Left ventricle myocardium inferior (tissue), 1 donor: ENCODE measurements at regions not wholly inside any gene's neighbourhood (a gene's known extent, or its start where the extent isn't known, plus 50 kb on each side); places are given as distances from the start of the nearest gene placed in this dataset.

ENCODE experiments used
- DNase-seq: peaks from one replicate; pipeline ENCODE4 v3.0.0-alpha.2; 2020
- H3K27ac ChIP-seq: fragments of 200-600 bp; replicated peaks from 2 replicates; pipeline ENCODE4 v1.8.0; 2021
- H3K27me3 ChIP-seq: fragments of 200-600 bp; 2 replicates; pipeline ENCODE4 v1.8.0; 2021; ENCODE audit warnings: low read depth
- H3K36me3 ChIP-seq: fragments of 200-600 bp; 2 replicates; pipeline ENCODE4 v1.8.0; 2021
- H3K4me1 ChIP-seq: fragments of 200-600 bp; 2 replicates; pipeline ENCODE4 v1.8.0; 2021
- H3K4me3 ChIP-seq: fragments of 200-600 bp; 2 replicates; pipeline ENCODE4 v1.8.0; 2021; ENCODE audit warnings: mild to moderate bottlenecking, moderate library complexity
- H3K9me3 ChIP-seq: fragments of 200-600 bp; replicated peaks from 2 replicates; pipeline ENCODE4 v1.8.0; 2021
- intact Hi-C: fragments of 100-400 bp; cut with micrococcal nuclease; formaldehyde crosslinking; loops from one replicate; pipeline ENCODE4 v1.11.0; 2022
- TF ChIP-seq, protein P1 (sequence below): fragments of 200-600 bp; IDR thresholded peaks from 2 replicates; pipeline ENCODE4 v1.8.0; 2021; ENCODE audit warnings: antibody characterized with exemption, mild to moderate bottlenecking, borderline replicate concordance
- donor health status: DM: no; HTN: yes; CAD: no; lungs with severe emphysema.

DNA sequence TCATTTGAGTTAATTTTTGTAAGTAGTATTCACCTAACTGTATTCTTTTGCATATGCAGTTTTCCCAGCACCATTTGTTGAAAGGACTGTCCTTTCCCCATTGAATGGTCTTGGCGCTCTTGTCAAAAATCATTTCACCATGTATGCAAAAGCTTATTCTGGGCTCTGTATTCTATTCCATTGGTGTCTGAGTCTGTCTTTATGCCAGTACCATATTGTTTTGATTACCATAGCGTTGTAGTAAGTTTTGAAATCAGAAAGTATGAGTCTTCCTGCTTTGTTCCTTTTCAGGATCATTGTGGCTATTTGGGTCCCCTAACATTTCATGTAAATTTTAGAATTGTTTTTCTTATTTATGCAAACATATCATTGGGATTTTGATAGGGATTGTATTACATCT is 508.7 kb upstream of the RGS6 start:
- H3K4me1 ChIP-seq = no peaks in the 10 kb centered on the region
- no peaks in the 10 kb centered on the region for H3K36me3 ChIP-seq
- peaks cover 37% of the 10 kb centered on the region for H3K9me3 ChIP-seq
- no peak overlapping the region for H3K4me3 ChIP-seq
- DNase-seq = no peak
- no peaks in the 10 kb centered on the region for H3K27me3 ChIP-seq
- TF ChIP-seq, protein P1, sequence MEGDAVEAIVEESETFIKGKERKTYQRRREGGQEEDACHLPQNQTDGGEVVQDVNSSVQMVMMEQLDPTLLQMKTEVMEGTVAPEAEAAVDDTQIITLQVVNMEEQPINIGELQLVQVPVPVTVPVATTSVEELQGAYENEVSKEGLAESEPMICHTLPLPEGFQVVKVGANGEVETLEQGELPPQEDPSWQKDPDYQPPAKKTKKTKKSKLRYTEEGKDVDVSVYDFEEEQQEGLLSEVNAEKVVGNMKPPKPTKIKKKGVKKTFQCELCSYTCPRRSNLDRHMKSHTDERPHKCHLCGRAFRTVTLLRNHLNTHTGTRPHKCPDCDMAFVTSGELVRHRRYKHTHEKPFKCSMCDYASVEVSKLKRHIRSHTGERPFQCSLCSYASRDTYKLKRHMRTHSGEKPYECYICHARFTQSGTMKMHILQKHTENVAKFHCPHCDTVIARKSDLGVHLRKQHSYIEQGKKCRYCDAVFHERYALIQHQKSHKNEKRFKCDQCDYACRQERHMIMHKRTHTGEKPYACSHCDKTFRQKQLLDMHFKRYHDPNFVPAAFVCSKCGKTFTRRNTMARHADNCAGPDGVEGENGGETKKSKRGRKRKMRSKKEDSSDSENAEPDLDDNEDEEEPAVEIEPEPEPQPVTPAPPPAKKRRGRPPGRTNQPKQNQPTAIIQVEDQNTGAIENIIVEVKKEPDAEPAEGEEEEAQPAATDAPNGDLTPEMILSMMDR = no peak
- no peak overlapping the region for H3K27ac ChIP-seq
- intact Hi-C loops = no loop called here

DNA sequence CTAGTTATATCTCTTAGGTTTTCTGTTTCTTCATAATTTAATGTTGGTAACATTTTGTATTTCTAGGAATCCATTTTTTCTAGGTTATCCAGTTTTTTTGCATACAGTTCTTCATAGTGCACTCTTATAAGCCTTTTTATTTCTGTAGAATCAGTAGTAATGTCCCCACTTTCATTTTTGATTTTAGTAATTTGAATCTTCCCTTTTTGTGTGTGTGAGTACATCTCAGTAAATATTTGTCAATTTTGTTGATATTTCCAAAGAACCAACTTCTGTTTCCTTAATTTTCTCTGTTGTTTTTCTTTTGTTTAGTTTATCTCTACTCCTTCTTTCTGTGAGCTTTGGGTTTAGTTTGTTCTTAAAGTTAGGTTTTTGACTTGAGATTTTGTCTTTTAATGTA is 507.3 kb upstream of the RGS6 start:
- intact Hi-C loops = no loop called here
- no peak overlapping the region for H3K27ac ChIP-seq
- DNase-seq = no peak
- H3K36me3 ChIP-seq = no peaks in the 10 kb centered on the region
- peaks cover 37% of the 10 kb centered on the region for H3K9me3 ChIP-seq
- TF ChIP-seq, protein P1 = no peak
- H3K4me3 ChIP-seq = no peak overlapping the region
- no peaks in the 10 kb centered on the region for H3K27me3 ChIP-seq
- no peaks in the 10 kb centered on the region for H3K4me1 ChIP-seq

DNA sequence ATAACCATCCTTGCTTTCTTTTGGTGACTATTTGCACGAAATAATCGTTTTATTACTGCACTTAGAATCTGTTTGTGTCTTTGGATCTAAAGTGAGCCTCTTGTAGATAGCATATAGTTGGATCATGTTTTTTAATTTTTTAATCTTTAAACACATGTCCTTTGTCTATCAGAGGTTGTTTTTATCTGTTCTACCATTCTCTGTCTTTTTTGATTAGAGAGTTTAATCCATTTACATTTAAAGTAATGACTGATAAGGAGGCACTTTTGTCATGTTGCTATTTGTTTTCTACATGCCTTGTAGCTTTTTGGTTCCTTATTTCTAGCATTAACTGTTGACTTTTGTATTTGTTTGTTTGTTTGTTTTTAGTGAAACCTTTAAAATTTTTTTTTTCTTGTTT is 506.2 kb upstream of the RGS6 start:
- Histone ChIP-seq H3K9me3 (peaks cover 37% of the 10 kb centered on the region), H3K4me1 (no peaks in the 10 kb centered on the region), H3K27ac (no peak overlapping the region), H3K27me3 (no peaks in the 10 kb centered on the region), H3K4me3 (no peak overlapping the region), H3K36me3 (no peaks in the 10 kb centered on the region)
- DNase-seq = no peak
- TF ChIP-seq, protein P1 = no peak
- intact Hi-C loops = no loop called here

DNA sequence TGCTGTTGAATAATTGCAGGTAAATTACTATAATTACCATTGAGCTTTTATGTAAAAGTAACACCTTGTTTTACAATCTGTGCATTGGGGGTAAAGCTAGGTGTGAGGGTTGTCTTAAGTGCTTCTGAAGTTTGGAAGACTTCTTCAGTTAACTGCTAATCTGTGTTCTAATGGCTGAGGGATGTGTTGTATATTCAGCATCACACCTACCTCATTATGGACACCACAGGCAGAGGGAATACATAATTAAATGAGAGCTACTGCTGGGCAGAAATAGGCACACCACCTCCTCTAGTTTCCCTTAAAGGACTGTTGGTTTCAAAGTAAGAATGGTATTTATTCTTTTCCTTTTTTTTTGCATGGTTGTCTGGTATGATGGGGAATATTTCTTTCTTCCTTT is 502.3 kb upstream of the RGS6 start:
- Histone ChIP-seq H3K36me3 (no peaks in the 10 kb centered on the region), H3K27ac (no peak overlapping the region), H3K27me3 (no peaks in the 10 kb centered on the region), H3K4me3 (no peak overlapping the region), H3K4me1 (no peaks in the 10 kb centered on the region), H3K9me3 (peaks cover 27% of the 10 kb centered on the region)
- intact Hi-C loops = no loop called here
- TF ChIP-seq, protein P1 = no peak
- DNase-seq = no peak

DNA sequence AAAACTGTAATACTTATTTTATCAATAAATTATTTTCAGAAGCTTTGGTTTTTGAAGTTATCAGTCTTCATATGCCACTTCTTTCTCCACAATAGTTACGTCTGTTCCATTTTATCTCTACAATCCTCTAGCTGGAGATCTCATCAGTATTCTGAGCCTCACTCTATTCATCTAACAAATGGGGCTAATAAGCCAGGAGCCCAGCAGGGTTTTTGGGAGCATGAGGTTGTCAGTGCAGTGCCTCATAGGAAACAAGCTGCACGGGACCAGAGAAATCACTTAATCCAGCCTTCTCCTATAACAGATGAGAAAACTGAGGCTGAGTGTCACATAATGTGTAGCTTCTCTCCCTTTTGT is 501.9 kb upstream of the RGS6 start:
- intact Hi-C loops = no loop called here
- Histone ChIP-seq H3K27me3 (no peaks in the 10 kb centered on the region), H3K27ac (no peak overlapping the region), H3K9me3 (peaks cover 23% of the 10 kb centered on the region), H3K4me3 (no peak overlapping the region), H3K4me1 (no peaks in the 10 kb centered on the region), H3K36me3 (no peaks in the 10 kb centered on the region)
- DNase-seq = no peak
- TF ChIP-seq, protein P1 = no peak
